ENCODE measurements at regions not wholly inside any gene's neighbourhood (a gene's known extent, or its start where the extent isn't known, plus 50 kb on each side); places are given as distances from the start of the nearest gene placed in this dataset.

DNA sequence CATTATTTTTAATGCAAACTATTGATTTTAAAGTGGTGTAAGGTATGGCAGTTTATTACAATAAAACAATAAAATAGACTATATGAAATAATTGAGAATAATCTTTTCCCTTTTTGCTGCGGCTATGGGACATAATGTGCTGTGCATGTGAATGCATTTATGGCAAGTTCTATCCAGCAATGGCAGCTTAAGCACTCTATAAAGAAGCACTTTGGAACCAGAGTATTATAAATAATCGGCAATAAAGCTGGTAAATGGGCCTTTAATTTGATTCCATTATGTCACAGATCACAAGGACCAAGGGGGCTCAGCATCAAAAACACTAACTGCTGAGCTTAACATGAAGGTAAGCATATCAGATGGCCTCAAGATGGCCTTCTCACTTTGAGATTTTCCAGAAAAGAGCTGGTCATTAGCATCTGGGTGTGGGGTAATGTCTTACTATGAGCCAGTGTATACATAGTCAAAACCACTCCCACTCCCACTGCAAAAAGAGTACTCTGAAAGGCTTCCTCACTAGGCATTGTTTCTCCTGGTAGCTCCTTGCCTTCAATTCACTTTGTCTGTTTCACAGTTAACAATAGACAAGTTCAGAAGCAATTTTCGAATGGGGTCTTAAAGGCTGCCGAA, 97.1 kb upstream of the ASTN2 start:
- TF ChIP-seq CTCF (IDR thresholded peaks at IDR 0.05) (no peak), POLR2A (IDR thresholded peaks at IDR 0.05) (no peak)

All from testis (tissue), 2 donors.